ENCODE measurements at regions not wholly inside any gene's neighbourhood (a gene's known extent, or its start where the extent isn't known, plus 50 kb on each side); places are given as distances from the start of the nearest gene placed in this dataset.
"Not testable (repeated sequence)": the region's sequence is repeated elsewhere in the genome, so short reads cannot be mapped to it uniquely, and the experiment has no call there.

- Mint-ChIP-seq H3K36me3 (ENCODE audit: low read depth) (no peaks in the 10 kb centered on the region), H3K27ac (no peak overlapping the region), H3K9me3 (ENCODE audit: low read depth) (no peaks in the 10 kb centered on the region), H3K4me1 (no peaks in the 10 kb centered on the region), H3K27me3 (no peaks in the 10 kb centered on the region), H3K4me3 (no peak overlapping the region)
- POLR2A ChIA-PET = no interaction called here
- intact Hi-C loops (cut with DNase I, micrococcal nuclease) = no loop called here
- DNase-seq (no peak), ATAC-seq (no peak)
- CTCF ChIA-PET = no interaction called here
Measured at GRCh38 chr7:114140561-114140960, 221.8 kb upstream of the PPP1R3A start.

- intact Hi-C loops (cut with DNase I, micrococcal nuclease); DNase-seq; H3K9me3 Mint-ChIP-seq (ENCODE audit: low read depth); H3K36me3 Mint-ChIP-seq (ENCODE audit: low read depth); H3K4me1 Mint-ChIP-seq; ATAC-seq; POLR2A ChIA-PET; CTCF ChIA-PET; H3K27ac Mint-ChIP-seq; H3K27me3 Mint-ChIP-seq; H3K4me3 Mint-ChIP-seq: not testable (repeated sequence)
Measured at GRCh38 chr7:114139690-114140089, 220.9 kb upstream of the PPP1R3A start.

- Mint-ChIP-seq H3K9me3 (ENCODE audit: low read depth) (no peaks in the 10 kb centered on the region), H3K36me3 (ENCODE audit: low read depth) (no peaks in the 10 kb centered on the region), H3K4me3 (no peak overlapping the region), H3K4me1 (no peaks in the 10 kb centered on the region), H3K27me3 (no peaks in the 10 kb centered on the region), H3K27ac (no peak overlapping the region)
- POLR2A ChIA-PET = no interaction called here
- DNase-seq (no peak), ATAC-seq (no peak)
- intact Hi-C loops (cut with DNase I, micrococcal nuclease) = no loop called here
- CTCF ChIA-PET = no interaction called here
Measured at GRCh38 chr7:114138587-114138986, 219.8 kb upstream of the PPP1R3A start.

- ATAC-seq = no peak
- CTCF ChIA-PET = no interaction called here
- intact Hi-C loops (cut with DNase I, micrococcal nuclease) = no loop called here
- peaks cover 1% of the 10 kb centered on the region for H3K27me3 Mint-ChIP-seq
- H3K9me3 Mint-ChIP-seq (ENCODE audit: low read depth) = no peaks in the 10 kb centered on the region
- no peaks in the 10 kb centered on the region for H3K36me3 Mint-ChIP-seq (ENCODE audit: low read depth)
- no peak overlapping the region for H3K27ac Mint-ChIP-seq
- H3K4me3 Mint-ChIP-seq = no peak overlapping the region
- POLR2A ChIA-PET = no interaction called here
- no peak for DNase-seq
- H3K4me1 Mint-ChIP-seq = no peaks in the 10 kb centered on the region
Measured at GRCh38 chr7:114133717-114134116, 214.9 kb upstream of the PPP1R3A start.

GRCh38 chr7:114130866-114131265, 212.1 kb upstream of the PPP1R3A start:
- Mint-ChIP-seq H3K27ac (no peak overlapping the region), H3K9me3 (ENCODE audit: low read depth) (no peaks in the 10 kb centered on the region), H3K4me1 (no peaks in the 10 kb centered on the region), H3K36me3 (ENCODE audit: low read depth) (no peaks in the 10 kb centered on the region), H3K4me3 (no peak overlapping the region), H3K27me3 (peaks cover 1% of the 10 kb centered on the region)
- ATAC-seq = no peak
- intact Hi-C loops (cut with DNase I, micrococcal nuclease) = no loop called here
- ChIA-PET CTCF (no interaction called here), POLR2A (no interaction called here)
- DNase-seq = no peak

- no peak overlapping the region for H3K27ac Mint-ChIP-seq
Measured at GRCh38 chr7:114128880-114129279, 210.1 kb upstream of the PPP1R3A start.

GRCh38 chr7:114126095-114126494, 207.3 kb upstream of the PPP1R3A start:
- Mint-ChIP-seq H3K27me3 (no peaks in the 10 kb centered on the region), H3K36me3 (ENCODE audit: low read depth) (no peaks in the 10 kb centered on the region), H3K4me1 (no peaks in the 10 kb centered on the region), H3K27ac (no peak overlapping the region), H3K4me3 (no peak overlapping the region), H3K9me3 (ENCODE audit: low read depth) (no peaks in the 10 kb centered on the region)
- ATAC-seq = no peak
- intact Hi-C loops (cut with DNase I, micrococcal nuclease) = no loop called here
- ChIA-PET POLR2A (no interaction called here), CTCF (interaction anchor here (0.9 kb wide), 1 partner anchor 10 kb away, joined by 3 read pairs; no protein-coding TSS in a partner anchor)
- no peak for DNase-seq

More at GRCh38 chr7:114128880-114129279, 210.1 kb upstream of the PPP1R3A start:
- Mint-ChIP-seq H3K4me3 (no peak overlapping the region), H3K27me3 (peaks cover 1% of the 10 kb centered on the region), H3K4me1 (no peaks in the 10 kb centered on the region), H3K9me3 (ENCODE audit: low read depth) (no peaks in the 10 kb centered on the region), H3K36me3 (ENCODE audit: low read depth) (no peaks in the 10 kb centered on the region)
- no peak for ATAC-seq
- no peak for DNase-seq
- intact Hi-C loops (cut with DNase I, micrococcal nuclease) = no loop called here
- POLR2A ChIA-PET = no interaction called here
- CTCF ChIA-PET = no interaction called here

- DNase-seq (no peak), ATAC-seq (no peak)
- Mint-ChIP-seq H3K27ac (no peak overlapping the region), H3K9me3 (ENCODE audit: low read depth) (no peaks in the 10 kb centered on the region), H3K27me3 (peaks cover 4% of the 10 kb centered on the region), H3K36me3 (ENCODE audit: low read depth) (no peaks in the 10 kb centered on the region), H3K4me3 (no peak overlapping the region), H3K4me1 (no peaks in the 10 kb centered on the region)
- CTCF ChIA-PET = no interaction called here
- intact Hi-C loops (cut with DNase I, micrococcal nuclease) = no loop called here
- POLR2A ChIA-PET = no interaction called here
Measured at GRCh38 chr7:114112806-114113205, 194.0 kb upstream of the PPP1R3A start.

GRCh38 chr7:114110666-114111065, 191.9 kb upstream of the PPP1R3A start:
- POLR2A ChIA-PET = no interaction called here
- no peak overlapping the region for H3K4me3 Mint-ChIP-seq
- H3K36me3 Mint-ChIP-seq (ENCODE audit: low read depth) = no peaks in the 10 kb centered on the region
- H3K4me1 Mint-ChIP-seq = no peaks in the 10 kb centered on the region
- H3K27me3 Mint-ChIP-seq = peaks cover 6% of the 10 kb centered on the region
- no peak overlapping the region for H3K27ac Mint-ChIP-seq
- CTCF ChIA-PET = interaction anchor here (0.7 kb wide), 1 partner anchor 10 kb away, joined by 3 read pairs; no protein-coding TSS in a partner anchor
- DNase-seq (no peak), ATAC-seq (no peak)
- intact Hi-C loops (cut with DNase I, micrococcal nuclease) = no loop called here
- H3K9me3 Mint-ChIP-seq (ENCODE audit: low read depth) = no peaks in the 10 kb centered on the region

GRCh38 chr7:114109721-114110120, 190.9 kb upstream of the PPP1R3A start:
- CTCF ChIA-PET = no interaction called here
- Mint-ChIP-seq H3K27me3 (peaks cover 2% of the 10 kb centered on the region), H3K9me3 (ENCODE audit: low read depth) (no peaks in the 10 kb centered on the region), H3K36me3 (ENCODE audit: low read depth) (no peaks in the 10 kb centered on the region), H3K4me1 (no peaks in the 10 kb centered on the region), H3K4me3 (no peak overlapping the region), H3K27ac (no peak overlapping the region)
- DNase-seq (no peak), ATAC-seq (no peak)
- POLR2A ChIA-PET = no interaction called here
- intact Hi-C loops (cut with DNase I, micrococcal nuclease) = no loop called here

GRCh38 chr7:114109304-114109703, 190.5 kb upstream of the PPP1R3A start:
- no peak overlapping the region for H3K27ac Mint-ChIP-seq
- POLR2A ChIA-PET = no interaction called here
- DNase-seq (no peak), ATAC-seq (no peak)
- CTCF ChIA-PET = no interaction called here
- no peaks in the 10 kb centered on the region for H3K36me3 Mint-ChIP-seq (ENCODE audit: low read depth)
- intact Hi-C loops (cut with DNase I, micrococcal nuclease) = no loop called here
- peaks cover 2% of the 10 kb centered on the region for H3K27me3 Mint-ChIP-seq
- H3K4me1 Mint-ChIP-seq = no peaks in the 10 kb centered on the region
- no peaks in the 10 kb centered on the region for H3K9me3 Mint-ChIP-seq (ENCODE audit: low read depth)
- no peak overlapping the region for H3K4me3 Mint-ChIP-seq

- ATAC-seq (no peak), DNase-seq (no peak)
- CTCF ChIA-PET = no interaction called here
- POLR2A ChIA-PET = no interaction called here
- no peaks in the 10 kb centered on the region for H3K4me1 Mint-ChIP-seq
- intact Hi-C loops (cut with DNase I, micrococcal nuclease) = no loop called here
- peaks cover 2% of the 10 kb centered on the region for H3K27me3 Mint-ChIP-seq
- no peaks in the 10 kb centered on the region for H3K9me3 Mint-ChIP-seq (ENCODE audit: low read depth)
- H3K27ac Mint-ChIP-seq = no peak overlapping the region
- H3K36me3 Mint-ChIP-seq (ENCODE audit: low read depth) = no peaks in the 10 kb centered on the region
- no peak overlapping the region for H3K4me3 Mint-ChIP-seq
Measured at GRCh38 chr7:114108510-114108909, 189.7 kb upstream of the PPP1R3A start.

GRCh38 chr7:114107522-114107921, 188.7 kb upstream of the PPP1R3A start:
- intact Hi-C loops (cut with DNase I, micrococcal nuclease) = no loop called here
- Mint-ChIP-seq H3K27me3 (peaks cover 2% of the 10 kb centered on the region), H3K27ac (no peak overlapping the region), H3K36me3 (ENCODE audit: low read depth) (no peaks in the 10 kb centered on the region), H3K9me3 (ENCODE audit: low read depth) (no peaks in the 10 kb centered on the region), H3K4me3 (no peak overlapping the region), H3K4me1 (no peaks in the 10 kb centered on the region)
- ChIA-PET POLR2A (no interaction called here), CTCF (no interaction called here)
- DNase-seq (no peak), ATAC-seq (no peak)
